Osteoblast (primary cell): ENCODE measurements at regions not wholly inside any gene's neighbourhood (a gene's known extent, or its start where the extent isn't known, plus 50 kb on each side); places are given as distances from the start of the nearest gene placed in this dataset.

Experiments
- DNase-seq: peaks from one replicate; pipeline ENCODE4 v3.0.0; 2011; ENCODE audit warnings: low spot score, mixed read lengths; ENCODE audit not compliant: insufficient read length; ENCODE audit errors: missing footprints
- H2AFZ ChIP-seq: 2 replicates; pipeline ENCODE4 v1.6.0; 2011; ENCODE audit warnings: mild to moderate bottlenecking, low read length
- H3K27ac ChIP-seq: 2 replicates; pipeline ENCODE4 v1.5.1; 2011; ENCODE audit warnings: mild to moderate bottlenecking, low read depth, low read length, moderate library complexity
- H3K27me3 ChIP-seq: 2 replicates; pipeline ENCODE4 v1.6.0; 2012; ENCODE audit warnings: mild to moderate bottlenecking, control low read depth, inconsistent platforms, low read length, moderate library complexity; ENCODE audit not compliant: insufficient read depth
- H3K36me3 ChIP-seq: 2 replicates; pipeline ENCODE4 v1.5.1; 2011; ENCODE audit warnings: mild to moderate bottlenecking, low read length, control low read depth, moderate library complexity; ENCODE audit not compliant: insufficient read depth
- H3K4me1 ChIP-seq: 2 replicates; pipeline ENCODE4 v1.5.1; 2011; ENCODE audit warnings: mild to moderate bottlenecking, low read length, control low read depth, moderate library complexity; ENCODE audit not compliant: insufficient read depth
- H3K4me2 ChIP-seq: 2 replicates; pipeline ENCODE4 v1.6.0; 2011; ENCODE audit warnings: mild to moderate bottlenecking, low read length; ENCODE audit not compliant: insufficient read depth
- H3K4me3 ChIP-seq: fragments of 200-600 bp; sonication (generic); 3 replicates; pipeline ENCODE4 v1.5.1; 2012; ENCODE audit warnings: mild to moderate bottlenecking, low read length, inconsistent platforms; ENCODE audit not compliant: insufficient read depth
- H3K79me2 ChIP-seq: 2 replicates; pipeline ENCODE4 v1.6.0; 2012; ENCODE audit warnings: mild to moderate bottlenecking, low read length, control low read depth, inconsistent platforms; ENCODE audit not compliant: insufficient read depth
- H3K9me3 ChIP-seq: 2 replicates; pipeline ENCODE4 v1.5.1; 2011; ENCODE audit warnings: low read depth, low read length, control low read depth
- H4K20me1 ChIP-seq: 2 replicates; pipeline ENCODE4 v1.6.0; 2012; ENCODE audit warnings: mild to moderate bottlenecking, low read length, control low read depth; ENCODE audit not compliant: insufficient read depth
- TF ChIP-seq, protein P1 (sequence below): IDR thresholded peaks from 2 replicates; pipeline ENCODE4 v1.5.1; 2011; ENCODE audit warnings: mild to moderate bottlenecking, low read depth, low read length, moderate library complexity; ENCODE audit errors: extremely low read depth

DNA sequence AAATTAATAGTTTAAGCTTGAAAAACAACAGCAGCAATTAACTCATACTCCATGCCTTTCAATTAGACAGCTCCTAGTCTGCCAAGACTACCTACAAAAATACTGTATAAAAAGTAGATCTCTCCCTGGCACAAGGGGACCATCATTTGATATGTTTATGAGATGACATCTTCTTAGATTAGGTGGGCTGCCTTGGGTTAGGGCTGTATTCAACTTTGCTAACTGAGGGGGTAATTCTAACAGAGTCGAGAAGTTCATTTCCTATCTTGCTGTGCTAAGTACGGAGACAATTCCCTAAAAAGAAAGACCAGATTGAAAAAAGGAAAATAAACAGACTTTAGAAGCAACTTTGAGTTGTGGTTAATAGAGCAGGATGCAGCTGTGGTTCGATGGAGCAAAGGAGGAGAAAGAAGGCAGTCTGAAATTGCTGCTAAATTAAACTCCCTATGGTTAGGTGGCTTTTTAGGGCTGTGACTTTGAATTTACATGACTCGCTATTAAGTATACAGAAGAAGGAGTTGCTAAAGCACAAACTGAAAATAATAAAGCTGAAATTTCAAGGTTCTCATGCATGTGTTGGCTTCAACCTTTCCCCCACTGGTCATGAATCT, 75.4 kb downstream of the CDC7 start:
- Histone ChIP-seq H3K36me3 (no peaks in the 10 kb centered on the region), H3K27me3 (no peaks in the 10 kb centered on the region), H2AFZ (no peak overlapping the region), H4K20me1 (no peaks in the 10 kb centered on the region), H3K27ac (no peak overlapping the region), H3K9me3 (no peaks in the 10 kb centered on the region), H3K4me3 (no peak overlapping the region), H3K4me2 (no peak overlapping the region), H3K79me2 (no peaks in the 10 kb centered on the region), H3K4me1 (no peaks in the 10 kb centered on the region)
- TF ChIP-seq, protein P1, sequence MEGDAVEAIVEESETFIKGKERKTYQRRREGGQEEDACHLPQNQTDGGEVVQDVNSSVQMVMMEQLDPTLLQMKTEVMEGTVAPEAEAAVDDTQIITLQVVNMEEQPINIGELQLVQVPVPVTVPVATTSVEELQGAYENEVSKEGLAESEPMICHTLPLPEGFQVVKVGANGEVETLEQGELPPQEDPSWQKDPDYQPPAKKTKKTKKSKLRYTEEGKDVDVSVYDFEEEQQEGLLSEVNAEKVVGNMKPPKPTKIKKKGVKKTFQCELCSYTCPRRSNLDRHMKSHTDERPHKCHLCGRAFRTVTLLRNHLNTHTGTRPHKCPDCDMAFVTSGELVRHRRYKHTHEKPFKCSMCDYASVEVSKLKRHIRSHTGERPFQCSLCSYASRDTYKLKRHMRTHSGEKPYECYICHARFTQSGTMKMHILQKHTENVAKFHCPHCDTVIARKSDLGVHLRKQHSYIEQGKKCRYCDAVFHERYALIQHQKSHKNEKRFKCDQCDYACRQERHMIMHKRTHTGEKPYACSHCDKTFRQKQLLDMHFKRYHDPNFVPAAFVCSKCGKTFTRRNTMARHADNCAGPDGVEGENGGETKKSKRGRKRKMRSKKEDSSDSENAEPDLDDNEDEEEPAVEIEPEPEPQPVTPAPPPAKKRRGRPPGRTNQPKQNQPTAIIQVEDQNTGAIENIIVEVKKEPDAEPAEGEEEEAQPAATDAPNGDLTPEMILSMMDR, result no peak
- no peak for DNase-seq

DNA sequence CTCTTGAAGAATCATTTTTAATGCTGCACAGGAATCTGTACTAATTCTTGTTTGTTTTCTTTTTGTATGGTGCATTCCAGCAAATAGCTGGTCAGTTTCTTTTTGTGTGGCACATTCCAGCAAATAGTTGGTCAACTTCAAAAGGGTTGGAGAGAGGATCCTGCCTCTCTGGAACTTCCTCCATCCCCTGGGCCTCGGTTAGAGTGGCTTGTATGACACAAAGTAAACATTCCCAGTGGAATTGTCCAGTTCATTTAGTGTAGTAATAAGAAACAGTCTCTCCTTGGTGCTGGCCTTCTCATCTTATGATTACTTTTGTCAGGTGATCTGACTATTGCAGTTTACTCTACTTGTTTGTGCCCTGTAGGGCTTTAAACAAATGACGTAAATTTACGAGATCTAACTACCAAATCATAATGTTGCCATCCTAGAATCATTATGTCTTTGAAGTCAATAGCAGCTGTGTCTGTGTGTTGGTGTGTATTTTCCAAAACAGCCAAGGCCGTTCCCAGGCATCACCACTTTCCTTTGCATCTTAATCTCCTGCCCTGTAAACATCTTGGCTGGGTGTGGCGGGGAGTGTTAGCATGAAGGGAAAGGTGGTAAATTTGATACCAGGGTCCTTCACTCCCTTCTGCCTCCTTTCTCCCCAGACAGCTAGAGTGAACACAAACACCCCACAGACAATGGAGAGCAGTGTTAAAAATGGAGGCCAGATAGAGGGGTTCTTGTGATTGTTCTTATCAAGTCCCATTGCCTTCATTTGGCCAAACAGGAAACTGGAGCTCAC, 77.9 kb downstream of the CDC7 start:
- Histone ChIP-seq H3K4me3 (no peak overlapping the region), H3K9me3 (no peaks in the 10 kb centered on the region), H2AFZ (no peak overlapping the region), H3K27ac (no peak overlapping the region), H3K27me3 (no peaks in the 10 kb centered on the region), H3K4me2 (no peak overlapping the region), H3K79me2 (no peaks in the 10 kb centered on the region), H3K36me3 (no peaks in the 10 kb centered on the region), H4K20me1 (no peaks in the 10 kb centered on the region), H3K4me1 (peaks cover 15% of the 10 kb centered on the region)
- DNase-seq, result no peak
- TF ChIP-seq, protein P1, result no peak

DNA sequence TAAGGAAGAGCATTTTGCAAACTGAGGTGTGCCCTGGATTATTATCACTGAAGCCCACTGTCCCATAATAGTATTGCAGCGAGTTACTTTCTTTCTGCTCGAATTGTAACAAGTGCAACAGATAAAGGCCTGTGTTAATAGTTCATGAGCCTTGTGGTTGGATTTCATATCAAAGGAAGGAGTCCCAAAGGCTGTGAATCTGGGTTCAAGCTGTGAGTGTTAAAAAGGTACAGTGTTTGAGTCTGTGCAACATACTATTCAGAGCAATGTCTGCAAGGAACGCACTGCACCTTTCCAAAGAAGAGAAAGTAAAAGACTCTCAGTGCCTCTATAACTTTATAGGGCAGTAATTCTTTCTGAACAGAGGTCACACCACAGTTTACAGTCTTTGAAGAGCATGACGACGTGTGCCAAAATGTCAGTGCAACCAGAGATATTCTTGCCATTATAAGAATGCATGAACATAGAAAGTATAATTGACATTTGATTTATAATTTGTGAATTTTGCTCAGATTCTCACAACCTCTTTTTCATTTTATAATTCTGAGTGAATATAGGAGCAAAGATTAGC, 79.1 kb downstream of the CDC7 start:
- no peak overlapping the region for H2AFZ ChIP-seq
- DNase-seq, result no peak
- no peaks in the 10 kb centered on the region for H3K79me2 ChIP-seq

More for the DNA sequence above, 79.1 kb downstream of the CDC7 start:
- H3K27me3 ChIP-seq, result no peaks in the 10 kb centered on the region
- no peak overlapping the region for H3K4me3 ChIP-seq
- no peaks in the 10 kb centered on the region for H3K36me3 ChIP-seq
- TF ChIP-seq, protein P1, result no peak
- no peaks in the 10 kb centered on the region for H3K9me3 ChIP-seq
- no peaks in the 10 kb centered on the region for H4K20me1 ChIP-seq
- peaks cover 16% of the 10 kb centered on the region for H3K4me1 ChIP-seq
- no peak overlapping the region for H3K4me2 ChIP-seq
- no peak overlapping the region for H3K27ac ChIP-seq
